Spleen (tissue), 11 donors: ENCODE measurements at regions not wholly inside any gene's neighbourhood (a gene's known extent, or its start where the extent isn't known, plus 50 kb on each side); places are given as distances from the start of the nearest gene placed in this dataset.
A peak's percentile ranks its signal among the peaks of the same experiment; 100 is the strongest.

ENCODE experiments used
- DNase-seq: peaks from one replicate; pipeline ENCODE4 v3.0.0-alpha.2; 2020
- H3K27ac ChIP-seq, 8 donors: fragments of 200-600 bp; sonication (generic) in 7 of 8; 1 replicate in 4 of 8; 2 replicates in 4 of 8; pipeline versions ENCODE4 v1.5.0 to v1.8.0; 2016 to 2021; ENCODE audit warnings: inconsistent platforms in 4 of 8, mild to moderate bottlenecking in 4 of 8, moderate library complexity in 1 of 8
- H3K27me3 ChIP-seq, 7 donors: fragments of 200-600 bp; sonication (generic) in 6 of 7; replicated peaks in 1 of 7; 1 replicate in 4 of 7; 2 replicates in 3 of 7; pipeline versions ENCODE4 v1.5.0 to v1.8.0; 2016 to 2021; ENCODE audit warnings: inconsistent platforms in 3 of 7, mild to moderate bottlenecking in 1 of 7
- H3K36me3 ChIP-seq, 6 donors: fragments of 200-600 bp; sonication (generic) in 5 of 6; 1 replicate in 4 of 6; 2 replicates in 2 of 6; pipeline versions ENCODE4 v1.5.0 to v1.8.0; 2016 to 2021; ENCODE audit warnings: inconsistent platforms in 2 of 6
- H3K4me1 ChIP-seq, 6 donors: fragments of 200-600 bp; sonication (generic) in 5 of 6; 1 replicate in 3 of 6; 2 replicates in 3 of 6; pipeline versions ENCODE4 v1.5.0 to v1.8.0; 2016 to 2021; ENCODE audit warnings: inconsistent platforms in 3 of 6
- H3K4me3 ChIP-seq, 8 donors: fragments of 200-600 bp; sonication (generic) in 7 of 8; 1 replicate in 4 of 8; 2 replicates in 4 of 8; pipeline versions ENCODE4 v1.5.0 to v1.8.0; 2016 to 2021; ENCODE audit warnings: inconsistent platforms in 4 of 8, mild to moderate bottlenecking in 4 of 8, moderate library complexity in 2 of 8
- H3K9me3 ChIP-seq, 8 donors: fragments of 200-600 bp; sonication (generic) in 7 of 8; 1 replicate in 4 of 8; 2 replicates in 4 of 8; pipeline versions ENCODE4 v1.5.0 to v1.8.0; 2016 to 2021; ENCODE audit warnings: inconsistent platforms in 4 of 8
- CTCF ChIP-seq, 11 experiments: fragments of 200-600 bp in 7 of 11; fragments of 450-650 bp in 4 of 11; sonication (generic) in 4 of 11; IDR thresholded peaks in 8 of 11; conservative IDR thresholded peaks in 3 of 11; 1 replicate in 7 of 11; 2 replicates in 4 of 11; pipeline versions ENCODE4 v1.4.0 to v1.8.0; 2016 to 2021; ENCODE audit warnings: antibody characterized with exemption in 11 of 11, inconsistent platforms in 4 of 11, mild to moderate bottlenecking in 1 of 11
- POLR2A ChIP-seq, 3 donors: fragments of 450-650 bp; IDR thresholded peaks; one replicate each; pipeline ENCODE4 v1.5.1; 2017; ENCODE audit warnings: antibody characterized with exemption in 3 of 3, mild to moderate bottlenecking in 1 of 3
- POLR2AphosphoS5 ChIP-seq, 3 donors: sonication (generic); formaldehyde crosslinking; IDR thresholded peaks; one replicate each; pipeline ENCODE4 v1.5.1; 2017; ENCODE audit warnings: antibody characterized with exemption in 3 of 3
- WGBS, 5 donors: extraction: QIAGEN DNeasy Blood & Tissue Kit in 3 of 5; methylation state at CpG; one replicate each; pipeline versions ENCODE4 v1.1.5 to v1.1.7; 2013 to 2018; 5-methylcytosine and 5-hydroxymethylcytosine counted together
- intact Hi-C: fragments of 100-400 bp; cut with DNase I; formaldehyde crosslinking; loops from one replicate; pipeline ENCODE4 v1.15.0; 2023; ENCODE audit warnings: low total_unique reads
- donor health status: healthy with polysubstance abuse.
- donor health status: DM: no; HTN: no; CAD: no; lungs with moderate emphysema.
- donor health status: DM: no; HTN: no; CAD: no.
- donor health status: Bipolar disorder and iron deficiency.
- donor health status: healthy.
- donor health status: DM: no; HTN: no; CAD: no.
- donor health status: DM: yes; HTN: yes; CAD: no.

GRCh38 chr9:110076894-110077725, 130.8 kb downstream of the C9orf152 start:
- Histone ChIP-seq H3K27me3 (no peaks in the 10 kb centered on the region), H3K4me3 (no peak overlapping the region), H3K36me3 (peaks cover 0 to 3% (median 0%) of the 10 kb centered on the region in 6 donors), H3K27ac (peak overlapping the region in 1 of 8 donors; percentile 28), H3K4me1 (peaks cover 15 to 87% (median 54%) of the 10 kb centered on the region in 6 donors), H3K9me3 (no peaks in the 10 kb centered on the region)
- 68 to 85% (median 78%) methylated on average over 12 to 13 of the region's 13 CpGs for WGBS, 5 donors
- no peak for TF ChIP-seq POLR2A (IDR thresholded peaks at IDR 0.05)
- TF ChIP-seq POLR2AphosphoS5 (IDR thresholded peaks at IDR 0.05) = no peak
- no peak for TF ChIP-seq CTCF (IDR thresholded peaks at IDR 0.05 in 8 of 11, conservative IDR thresholded peaks at IDR 0.05 in 3 of 11)
- intact Hi-C loops = no loop called here
- DNase-seq = no peak

GRCh38 chr9:110077925-110078324, 130.0 kb downstream of the C9orf152 start:
- no peaks in the 10 kb centered on the region for H3K9me3 ChIP-seq
- no peak for DNase-seq
- H3K4me1 ChIP-seq = peaks cover 15 to 87% (median 50%) of the 10 kb centered on the region in 6 donors
- no peaks in the 10 kb centered on the region for H3K27me3 ChIP-seq
- intact Hi-C loops = no loop called here
- H3K27ac ChIP-seq = peak overlapping the region in 3 of 8 donors; percentile 0 to 28 (median 9)
- peaks cover 0 to 3% (median 0%) of the 10 kb centered on the region in 6 donors for H3K36me3 ChIP-seq
- TF ChIP-seq POLR2AphosphoS5 (IDR thresholded peaks at IDR 0.05) (no peak), POLR2A (IDR thresholded peaks at IDR 0.05) (no peak), CTCF (IDR thresholded peaks at IDR 0.05 in 8 of 11, conservative IDR thresholded peaks at IDR 0.05 in 3 of 11) (no peak)
- no peak overlapping the region for H3K4me3 ChIP-seq
- 86 to 92% (median 89%) methylated on average over 7 of the region's 7 CpGs for WGBS, 5 donors

GRCh38 chr9:110078604-110079003, 129.4 kb downstream of the C9orf152 start:
- Histone ChIP-seq H3K4me1 (peaks cover 15 to 86% (median 48%) of the 10 kb centered on the region in 6 donors), H3K9me3 (no peaks in the 10 kb centered on the region), H3K36me3 (peaks cover 0 to 3% (median 0%) of the 10 kb centered on the region in 6 donors), H3K27me3 (no peaks in the 10 kb centered on the region), H3K27ac (peak overlapping the region in 4 of 8 donors; percentile 0 to 31 (median 8)), H3K4me3 (no peak overlapping the region)
- TF ChIP-seq POLR2A (IDR thresholded peaks at IDR 0.05) (no peak), POLR2AphosphoS5 (IDR thresholded peaks at IDR 0.05) (no peak), CTCF (IDR thresholded peaks at IDR 0.05 in 8 of 11, conservative IDR thresholded peaks at IDR 0.05 in 3 of 11) (no peak)
- intact Hi-C loops = no loop called here
- WGBS, 5 donors = 53 to 83% (median 77%) methylated on average over 4 of the region's 4 CpGs
- no peak for DNase-seq

GRCh38 chr9:110081395-110081794, 126.6 kb downstream of the C9orf152 start:
- Histone ChIP-seq H3K9me3 (no peaks in the 10 kb centered on the region), H3K4me3 (no peak overlapping the region), H3K27ac (peak overlapping the region in 7 of 8 donors; percentile 11 to 64 (median 45)), H3K27me3 (no peaks in the 10 kb centered on the region), H3K4me1 (peaks cover 15 to 76% (median 49%) of the 10 kb centered on the region in 6 donors), H3K36me3 (peaks cover 0 to 3% (median 0%) of the 10 kb centered on the region in 6 donors)
- no peak for TF ChIP-seq POLR2A (IDR thresholded peaks at IDR 0.05)
- no peak for TF ChIP-seq POLR2AphosphoS5 (IDR thresholded peaks at IDR 0.05)
- TF ChIP-seq CTCF (IDR thresholded peaks at IDR 0.05 in 8 of 11, conservative IDR thresholded peaks at IDR 0.05 in 3 of 11) = no peak
- no peak for DNase-seq
- intact Hi-C loops = no loop called here
- WGBS, 5 donors = 54 to 66% (median 57%) methylated on average over 3 of the region's 3 CpGs
